Esophagus squamous epithelium (tissue), 5 donors: ENCODE measurements at regions not wholly inside any gene's neighbourhood (a gene's known extent, or its start where the extent isn't known, plus 50 kb on each side); places are given as distances from the start of the nearest gene placed in this dataset.
A peak's percentile ranks its signal among the peaks of the same experiment; 100 is the strongest.

ENCODE experiments used
- DNase-seq: peaks from one replicate; lab custom pipeline; 2025; lab: John Stamatoyannopoulos, UW
- H3K27ac ChIP-seq, 4 donors: fragments of 200-600 bp; sonication (generic); one replicate each; pipeline ENCODE4 v1.5.1; 2016 to 2019; ENCODE audit warnings: mild to moderate bottlenecking in 1 of 4
- H3K27me3 ChIP-seq, 4 donors: fragments of 200-600 bp; sonication (generic); 1 replicate in 3 of 4; 2 replicates in 1 of 4; pipeline versions ENCODE4 v1.5.1 to v1.6.0; 2017 to 2021; ENCODE audit warnings: antibody characterized with exemption in 1 of 4
- H3K36me3 ChIP-seq, 3 donors: fragments of 200-600 bp; sonication (generic); one replicate each; pipeline ENCODE4 v1.5.1; 2016 to 2019
- H3K4me1 ChIP-seq, 3 donors: fragments of 200-600 bp; sonication (generic); one replicate each; pipeline ENCODE4 v1.5.1; 2017 to 2019
- H3K4me3 ChIP-seq, 4 donors: fragments of 200-600 bp; sonication (generic); 1 replicate in 3 of 4; 2 replicates in 1 of 4; pipeline ENCODE4 v1.5.1; 2016 to 2019; ENCODE audit warnings: mild to moderate bottlenecking in 2 of 4, moderate library complexity in 1 of 4
- H3K9me3 ChIP-seq, 3 donors: fragments of 200-600 bp; sonication (generic); one replicate each; pipeline ENCODE4 v1.5.1; 2016 to 2019
- CTCF ChIP-seq, 6 experiments: fragments of 450-650 bp in 4 of 6; fragments of 200-600 bp in 2 of 6; sonication (generic) in 2 of 6; IDR thresholded peaks; one replicate each; pipeline ENCODE4 v1.5.1; 2016 to 2019; ENCODE audit warnings: antibody characterized with exemption in 6 of 6, mild to moderate bottlenecking in 4 of 6, moderate library complexity in 4 of 6
- POLR2A ChIP-seq, 4 donors: fragments of 450-650 bp; IDR thresholded peaks; one replicate each; pipeline ENCODE4 v1.6.1; 2017; ENCODE audit warnings: antibody characterized with exemption in 4 of 4, mild to moderate bottlenecking in 4 of 4, moderate library complexity in 3 of 4
- WGBS, 2 donors: methylation state at CpG; one replicate each; pipeline ENCODE4 v1.1.5; 2018; 5-methylcytosine and 5-hydroxymethylcytosine counted together
- intact Hi-C: fragments of 100-400 bp; cut with DNase I; formaldehyde crosslinking; loops from one replicate; pipeline ENCODE4 v1.15.0; 2022
- donor health status: DM: yes; HTN: yes; CAD: no.

DNA sequence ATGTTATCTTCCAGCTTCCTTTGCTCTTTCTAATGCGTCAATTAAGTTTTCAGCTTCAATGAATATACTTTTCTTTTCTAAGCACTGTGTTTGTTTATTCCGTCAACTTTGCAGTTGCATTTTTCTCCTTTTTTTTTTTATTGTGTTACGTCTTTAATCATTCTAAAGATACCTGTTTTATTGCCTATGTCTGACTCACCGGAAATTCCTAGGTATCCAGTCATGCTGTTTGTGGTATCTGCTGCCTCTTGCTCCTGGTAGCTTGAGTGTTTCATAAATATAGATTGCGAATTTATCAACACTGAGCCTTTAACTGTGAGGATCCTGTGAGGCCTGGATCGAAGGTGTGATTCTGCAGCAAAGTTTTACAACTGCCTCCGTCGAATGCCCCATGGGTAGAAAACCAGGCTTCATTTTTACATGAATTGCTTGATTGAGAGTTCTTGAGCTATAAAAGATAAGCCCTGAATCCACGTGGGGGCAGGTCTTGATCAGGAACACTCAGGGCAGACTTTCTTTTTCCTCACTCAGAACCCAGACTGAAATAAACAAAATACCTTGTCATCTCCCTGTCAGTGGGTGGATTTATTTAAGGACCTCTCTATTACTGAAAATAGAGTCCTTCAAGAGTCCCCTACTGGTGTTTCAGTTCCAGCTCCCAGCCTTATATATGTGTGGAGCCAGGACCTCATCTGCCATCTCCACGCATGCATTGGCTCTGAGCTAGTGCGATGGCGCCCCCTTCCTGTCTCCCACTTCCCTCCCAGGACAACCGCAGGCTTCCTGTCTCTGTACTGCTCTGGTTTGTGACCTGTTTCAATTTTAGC, 60.1 kb upstream of the LRRC1 start:
- H3K27me3 ChIP-seq: no peaks in the 10 kb centered on the region
- no peaks in the 10 kb centered on the region for H3K36me3 ChIP-seq
- intact Hi-C loops: loop anchor here (10.0 kb wide), 2 partner anchors 60 to 220 kb away; partner anchors contain the start of gene LRRC1
- DNase-seq: no peak
- H3K27ac ChIP-seq: peak overlapping the region; percentile 3 to 76 (median 55)
- peak in 4 of 6 experiments; percentile 10 to 42 (median 21) for TF ChIP-seq CTCF (IDR thresholded peaks at IDR 0.05)
- TF ChIP-seq POLR2A (IDR thresholded peaks at IDR 0.05): no peak
- no peaks in the 10 kb centered on the region for H3K9me3 ChIP-seq
- H3K4me1 ChIP-seq: peaks cover 0 to 45% (median 8%) of the 10 kb centered on the region in 3 donors
- 40 to 50% methylated on average over 13 of the region's 13 CpGs for WGBS, 2 donors
- H3K4me3 ChIP-seq: no peak overlapping the region

DNA sequence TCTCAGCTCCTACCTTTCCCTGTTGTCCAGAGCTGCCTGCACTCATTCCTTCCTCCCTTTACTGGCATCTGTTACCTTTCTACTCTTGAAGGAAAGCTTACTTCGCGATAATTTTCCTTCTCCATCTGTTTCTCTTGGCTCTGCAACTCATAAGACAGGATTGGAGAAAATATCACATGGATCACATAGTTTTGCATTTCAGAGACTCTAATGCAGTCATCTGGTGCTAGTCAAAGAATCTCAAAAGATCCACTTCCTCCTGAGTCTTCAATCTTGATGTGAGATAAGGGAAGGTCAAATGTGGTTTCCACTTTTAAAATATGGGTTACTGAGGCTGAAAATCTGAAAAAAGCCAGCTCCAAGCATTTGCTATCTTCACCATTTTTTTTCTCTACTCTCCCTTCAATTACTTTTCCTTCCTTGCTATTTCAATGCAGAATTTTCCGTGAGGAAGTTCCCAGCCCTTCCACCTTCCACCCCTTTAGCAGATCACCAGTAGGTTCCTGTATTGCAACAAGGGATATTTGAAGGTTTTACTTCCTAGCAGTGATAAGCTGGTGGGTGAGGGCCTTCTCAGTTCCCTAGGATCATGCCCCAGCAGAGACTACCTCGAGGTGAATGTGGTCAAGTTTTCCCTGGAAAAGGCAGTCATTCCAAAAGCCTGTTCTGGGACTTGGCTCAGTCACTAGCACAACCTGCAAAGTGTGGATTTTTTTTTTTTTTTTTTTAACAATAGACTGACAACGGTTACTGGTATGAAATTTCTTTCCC, 62.8 kb upstream of the LRRC1 start:
- intact Hi-C loops: loop anchor here (10.0 kb wide), 2 partner anchors 63 to 223 kb away; partner anchors contain the start of gene LRRC1
- no peak overlapping the region for H3K27ac ChIP-seq
- no peak for TF ChIP-seq CTCF (IDR thresholded peaks at IDR 0.05)
- TF ChIP-seq POLR2A (IDR thresholded peaks at IDR 0.05): no peak
- no peak for DNase-seq
- no peaks in the 10 kb centered on the region for H3K9me3 ChIP-seq
- no peaks in the 10 kb centered on the region for H3K36me3 ChIP-seq
- no peaks in the 10 kb centered on the region for H3K27me3 ChIP-seq
- peaks cover 8 to 55% (median 8%) of the 10 kb centered on the region in 3 donors for H3K4me1 ChIP-seq
- WGBS, 2 donors: 66 to 70% methylated on average over 5 of the region's 5 CpGs
- no peak overlapping the region for H3K4me3 ChIP-seq

DNA sequence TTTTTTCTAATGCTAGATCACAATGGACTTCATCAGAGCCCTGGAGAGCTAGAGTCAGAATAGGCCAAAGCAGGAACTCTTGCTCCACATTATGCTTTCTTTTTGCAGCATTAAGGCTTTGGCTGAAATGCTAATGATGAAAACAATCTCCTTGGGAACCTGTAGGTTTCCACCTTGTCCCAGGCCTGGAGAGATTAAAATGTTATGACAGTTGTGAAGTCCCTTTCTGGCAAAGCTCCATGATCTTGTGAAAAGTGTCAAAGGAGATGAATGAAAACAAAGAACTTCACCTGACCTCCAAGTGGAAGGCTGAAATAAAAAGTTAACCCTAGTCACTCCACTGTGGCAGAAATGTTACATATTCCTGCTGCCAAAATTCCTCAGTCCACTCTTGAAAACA, 64.0 kb upstream of the LRRC1 start:
- DNase-seq: no peak
- H3K4me1 ChIP-seq: peaks cover 8 to 54% (median 8%) of the 10 kb centered on the region in 3 donors
- H3K9me3 ChIP-seq: no peaks in the 10 kb centered on the region
- no peak for TF ChIP-seq CTCF (IDR thresholded peaks at IDR 0.05)
- TF ChIP-seq POLR2A (IDR thresholded peaks at IDR 0.05): no peak
- H3K27me3 ChIP-seq: no peaks in the 10 kb centered on the region
- no peaks in the 10 kb centered on the region for H3K36me3 ChIP-seq
- peak overlapping the region in 1 of 4 donors; percentile 7 for H3K27ac ChIP-seq
- no peak overlapping the region for H3K4me3 ChIP-seq
- intact Hi-C loops: loop anchor here (10.0 kb wide), 2 partner anchors 64 to 224 kb away; partner anchors contain the start of gene LRRC1

- intact Hi-C loops: loop anchor here (5.0 kb wide), 1 partner anchor 231 kb away; no protein-coding TSS in a partner anchor
These were observed 63.1 kb upstream of the KLHL31 start for GRCh38 chr6:53728570-53729194.

More at GRCh38 chr6:53728570-53729194, 63.1 kb upstream of the KLHL31 start:
- Histone ChIP-seq H3K4me3 (peak overlapping the region in 1 of 4 donors; percentile 49), H3K27me3 (no peaks in the 10 kb centered on the region), H3K9me3 (no peaks in the 10 kb centered on the region), H3K36me3 (no peaks in the 10 kb centered on the region), H3K27ac (no peak overlapping the region), H3K4me1 (peaks cover 0 to 40% (median 8%) of the 10 kb centered on the region in 3 donors)
- DNase-seq: no peak
- WGBS, 2 donors: 15 to 28% methylated on average over 8 to 9 of the region's 9 CpGs
- TF ChIP-seq POLR2A (IDR thresholded peaks at IDR 0.05) (no peak), CTCF (IDR thresholded peaks at IDR 0.05) (peak; percentile 60 to 89 (median 82))
